ENCODE measurements at regions not wholly inside any gene's neighbourhood (a gene's known extent, or its start where the extent isn't known, plus 50 kb on each side); places are given as distances from the start of the nearest gene placed in this dataset.

- Histone ChIP-seq H4K5ac (ENCODE audit: insufficient read length, low read depth, low read length) (no peak overlapping the region), H3K9ac (ENCODE audit: extremely low read depth, insufficient read length, low read length) (no peak overlapping the region), H3K4me2 (ENCODE audit: insufficient read depth, insufficient read length, low read length) (peak overlapping the region; percentile 74), H3K9me3 (ENCODE audit: control insufficient read depth, low read depth, low read length) (no peaks in the 10 kb centered on the region), H3K23ac (ENCODE audit: insufficient read length, low read depth, low read length) (no peak overlapping the region), H3K79me1 (ENCODE audit: insufficient read depth, low read depth, low read length, poor library complexity, severe bottlenecking) (no peaks in the 10 kb centered on the region), H2AFZ (ENCODE audit: low read length) (no peak overlapping the region), H4K91ac (ENCODE audit: insufficient read length, low read depth, low read length) (no peak overlapping the region), H3K27ac (ENCODE audit: insufficient read length, low read depth, low read length) (no peak overlapping the region), H3K18ac (ENCODE audit: insufficient read length, low read depth, low read length) (no peak overlapping the region), H3K14ac (ENCODE audit: insufficient read depth, low read length) (no peak overlapping the region; the same call in 1 of the 2 replicates), H2BK120ac (ENCODE audit: low read depth, low read length, poor library complexity, severe bottlenecking) (no peak overlapping the region), H3K79me2 (ENCODE audit: insufficient read depth, low read length) (no peaks in the 10 kb centered on the region), H2BK12ac (ENCODE audit: insufficient read length, low read depth, low read length) (no peak overlapping the region), H4K8ac (replicated peaks; ENCODE audit: insufficient read length, low read depth, low read length) (no peak overlapping the region), H3T11ph (ENCODE audit: low read length) (no peak overlapping the region), H2BK20ac (ENCODE audit: low read depth, low read length, poor library complexity, severe bottlenecking) (no peak overlapping the region), H3K4ac (ENCODE audit: low read depth, low read length) (no peak overlapping the region), H2BK5ac (ENCODE audit: insufficient read length, low read length) (no peak overlapping the region), H3K4me1 (ENCODE audit: insufficient read depth, low read length) (peaks cover 3% of the 10 kb centered on the region; the same call in 1 of the 2 replicates), H3K27me3 (ENCODE audit: insufficient read depth, low read length) (peaks cover 62% of the 10 kb centered on the region), H4K20me1 (ENCODE audit: control insufficient read depth, insufficient read depth, insufficient read length) (no peaks in the 10 kb centered on the region), H2BK15ac (ENCODE audit: low read depth, low read length) (no peak overlapping the region), H3K56ac (ENCODE audit: insufficient read length, low read depth, low read length) (no peak overlapping the region), H3K23me2 (ENCODE audit: insufficient read length, low read depth, low read length, poor library complexity, severe bottlenecking) (peaks cover 39% of the 10 kb centered on the region), H2AK5ac (ENCODE audit: insufficient read length, low read length) (no peak overlapping the region)
- H3K9me3 Mint-ChIP-seq = peaks cover 0 to 6% of the 10 kb centered on the region in 2 experiments; a peak in 3 of 5 replicates
- TF ChIP-seq CTCF (conservative IDR thresholded peaks at IDR 0.05) = no peak
- H3K36me3 Mint-ChIP-seq (ENCODE audit: insufficient read depth in 1 of 3, low read depth in 3 of 3) = no peaks in the 10 kb centered on the region; a peak in 1 of 7 replicates
- H3K4me1 Mint-ChIP-seq = peaks cover 41 to 56% of the 10 kb centered on the region in 2 experiments
- DNase-seq = peak; percentile 69
- peak overlapping the region; percentile 69 to 81 for H3K4me3 Mint-ChIP-seq
- H3K27me3 Mint-ChIP-seq (ENCODE audit: low read depth) = peaks cover 82% of the 10 kb centered on the region
- no peak overlapping the region for H3K27ac Mint-ChIP-seq
- WGBS (ENCODE audit: extremely low coverage, insufficient read length, low lambda C conversion rate) = no CpG with 5 or more reads among the region's 78 CpGs
Measured at GRCh38 chr13:50124536-50125303, 109.5 kb downstream of the KCNRG start.

Measured in H9 (cell line).